CD14-positive monocyte (primary cell): ENCODE measurements at regions not wholly inside any gene's neighbourhood (a gene's known extent, or its start where the extent isn't known, plus 50 kb on each side); places are given as distances from the start of the nearest gene placed in this dataset.

Experiments used
- DNase-seq, 3 donors: peaks; one replicate each; pipeline ENCODE4 v3.0.0-alpha.2; 2011 to 2022
- H2AFZ ChIP-seq: 2 replicates; pipeline ENCODE4 v1.6.0; 2012; ENCODE audit warnings: mild to moderate bottlenecking, low read depth, low read length, inconsistent platforms; ENCODE audit not compliant: insufficient read depth, poor library complexity, severe bottlenecking
- H3K27ac ChIP-seq, 2 donors: 1 replicate in 1 of 2; 2 replicates in 1 of 2; pipeline ENCODE4 v1.5.1; 2012 to 2013; ENCODE audit warnings: low read length in 2 of 2, control low read depth in 1 of 2, inconsistent platforms in 1 of 2, low read depth in 1 of 2, mild to moderate bottlenecking in 1 of 2
- H3K27me3 ChIP-seq, 2 donors: one replicate each; pipeline versions ENCODE4 v1.6.0 to v1.6.1; 2011 to 2013; ENCODE audit warnings: low read length in 2 of 2; ENCODE audit not compliant: control insufficient read depth in 2 of 2, insufficient read depth in 2 of 2
- H3K36me3 ChIP-seq, 2 donors: replicated peaks in 1 of 2; 1 replicate in 1 of 2; 2 replicates in 1 of 2; pipeline versions ENCODE4 v1.5.1 to v1.6.1; 2012 to 2013; ENCODE audit warnings: low read length in 2 of 2, control low read depth in 1 of 2, inconsistent platforms in 1 of 2, mild to moderate bottlenecking in 1 of 2; ENCODE audit not compliant: insufficient read depth in 2 of 2, control insufficient read depth in 1 of 2
- H3K4me1 ChIP-seq, 2 donors: 1 replicate in 1 of 2; 2 replicates in 1 of 2; pipeline versions ENCODE4 v1.5.1 to v1.6.1; 2012 to 2013; ENCODE audit warnings: low read length in 2 of 2, control low read depth in 1 of 2, inconsistent platforms in 1 of 2, mild to moderate bottlenecking in 1 of 2, moderate library complexity in 1 of 2; ENCODE audit not compliant: insufficient read depth in 2 of 2, control insufficient read depth in 1 of 2
- H3K4me2 ChIP-seq: replicated peaks from 2 replicates; pipeline ENCODE3; 2012; ENCODE audit warnings: low read length, moderate library complexity, mild to moderate bottlenecking; ENCODE audit not compliant: poor library complexity, severe bottlenecking; ENCODE audit errors: extremely low read depth
- H3K4me3 ChIP-seq, 3 experiments: fragments of 200-600 bp in 1 of 3; sonication (generic) in 1 of 3; replicated peaks in 1 of 3; 1 replicate in 2 of 3; 2 replicates in 1 of 3; pipeline ENCODE4 v1.5.1; 2011 to 2013; ENCODE audit warnings: low read length in 3 of 3, mild to moderate bottlenecking in 3 of 3, control low read depth in 2 of 3, low read depth in 2 of 3, inconsistent platforms in 1 of 3, moderate library complexity in 1 of 3
- H3K79me2 ChIP-seq: 2 replicates; pipeline ENCODE4 v1.6.0; 2012; ENCODE audit warnings: mild to moderate bottlenecking, control low read depth, inconsistent platforms, low read length, moderate library complexity; ENCODE audit not compliant: insufficient read depth
- H3K9ac ChIP-seq: 2 replicates; pipeline ENCODE4 v1.6.0; 2017; ENCODE audit warnings: low read length, mild to moderate bottlenecking; ENCODE audit not compliant: insufficient read depth, poor library complexity, severe bottlenecking
- H3K9me3 ChIP-seq, 2 donors: replicated peaks in 1 of 2; 1 replicate in 1 of 2; 2 replicates in 1 of 2; pipeline versions ENCODE4 v1.5.1 to v1.6.1; 2012 to 2013; ENCODE audit warnings: low read length in 2 of 2, control low read depth in 1 of 2; ENCODE audit not compliant: control insufficient read depth in 1 of 2, insufficient read depth in 1 of 2
- H4K20me1 ChIP-seq: 2 replicates; pipeline ENCODE4 v1.6.0; 2012; ENCODE audit warnings: mild to moderate bottlenecking, low read length, control low read depth, moderate library complexity; ENCODE audit not compliant: insufficient read depth
- H3K27ac Mint-ChIP-seq, 7 donors: one replicate each; pipeline ENCODE4 v1.8.0; 2020; ENCODE audit warnings: mild to moderate bottlenecking in 7 of 7, mixed read lengths in 7 of 7, moderate library complexity in 6 of 7, inconsistent platforms in 2 of 7
- H3K27me3 Mint-ChIP-seq, 3 donors: one replicate each; pipeline ENCODE4 v1.8.0; 2021 to 2022; ENCODE audit warnings: low read depth in 3 of 3, mild to moderate bottlenecking in 3 of 3, mixed read lengths in 3 of 3, moderate library complexity in 3 of 3, inconsistent platforms in 1 of 3
- H3K36me3 Mint-ChIP-seq, 2 donors: one replicate each; pipeline ENCODE4 v1.8.0; 2020; ENCODE audit warnings: mixed read lengths in 2 of 2, inconsistent platforms in 1 of 2, mild to moderate bottlenecking in 1 of 2
- H3K4me1 Mint-ChIP-seq: one replicate; pipeline ENCODE4 v1.8.0; 2020; ENCODE audit warnings: mild to moderate bottlenecking, mixed read lengths
- H3K4me3 Mint-ChIP-seq, 2 donors: one replicate each; pipeline ENCODE4 v1.8.0; 2020; ENCODE audit warnings: mild to moderate bottlenecking in 2 of 2, mixed read lengths in 2 of 2, moderate library complexity in 1 of 2
- H3K9me3 Mint-ChIP-seq, 7 donors: one replicate each; pipeline ENCODE4 v1.8.0; 2020 to 2022; ENCODE audit warnings: mixed read lengths in 7 of 7, mild to moderate bottlenecking in 6 of 7, moderate library complexity in 6 of 7, inconsistent platforms in 2 of 7
- CTCF ChIP-seq: fragments of 200-600 bp; IDR thresholded peaks from one replicate; pipeline ENCODE4 v1.8.0; 2022; ENCODE audit warnings: antibody characterized with exemption, mild to moderate bottlenecking
- WGBS: methylation state at CpG from one replicate; pipeline ENCODE4 v1.1.5; 2013; ENCODE audit warnings: missing lambda C conversion rate; ENCODE audit not compliant: insufficient coverage; 5-methylcytosine and 5-hydroxymethylcytosine counted together
- intact Hi-C, 2 donors: fragments of 100-400 bp; cut with micrococcal nuclease; formaldehyde crosslinking; loops; one replicate each; pipeline versions ENCODE4 v1.15.0 to v1.15.1; 2023

GRCh38 chr3:104745313-104745712 lies 621.4 kb upstream of the ALCAM start:
- no peaks in the 10 kb centered on the region for H3K36me3 ChIP-seq
- no peak for DNase-seq
- 100% methylated on average over 1 of the region's 3 CpGs for WGBS
- H3K36me3 Mint-ChIP-seq, result no peaks in the 10 kb centered on the region
- H3K4me3 ChIP-seq, result no peak overlapping the region
- H3K4me1 ChIP-seq, result no peaks in the 10 kb centered on the region
- no peaks in the 10 kb centered on the region for H3K79me2 ChIP-seq
- H3K4me2 ChIP-seq, result no peak overlapping the region
- no peaks in the 10 kb centered on the region for H4K20me1 ChIP-seq
- H2AFZ ChIP-seq, result no peak overlapping the region
- no peak overlapping the region for H3K27ac Mint-ChIP-seq
- H3K9me3 ChIP-seq, result peaks cover 0 to 3% of the 10 kb centered on the region in 2 donors
- H3K27me3 ChIP-seq, result no peaks in the 10 kb centered on the region
- H3K4me1 Mint-ChIP-seq, result no peaks in the 10 kb centered on the region
- no peak for TF ChIP-seq CTCF
- H3K4me3 Mint-ChIP-seq, result no peak overlapping the region
- H3K27ac ChIP-seq, result no peak overlapping the region
- H3K9ac ChIP-seq, result no peak overlapping the region
- no peaks in the 10 kb centered on the region for H3K27me3 Mint-ChIP-seq
- intact Hi-C loops, result no loop called here
- H3K9me3 Mint-ChIP-seq, result peaks cover 0 to 6% (median 2%) of the 10 kb centered on the region in 7 donors

GRCh38 chr3:104746056-104746455 lies 620.7 kb upstream of the ALCAM start:
- Histone ChIP-seq H3K27me3 (no peaks in the 10 kb centered on the region), H3K9ac (no peak overlapping the region), H3K4me1 (no peaks in the 10 kb centered on the region), H3K36me3 (no peaks in the 10 kb centered on the region), H3K4me2 (no peak overlapping the region), H4K20me1 (no peaks in the 10 kb centered on the region), H3K9me3 (peaks cover 0 to 2% of the 10 kb centered on the region in 2 donors), H3K79me2 (no peaks in the 10 kb centered on the region), H3K4me3 (no peak overlapping the region), H2AFZ (no peak overlapping the region), H3K27ac (no peak overlapping the region)
- Mint-ChIP-seq H3K4me3 (no peak overlapping the region), H3K9me3 (peaks cover 0 to 4% (median 0%) of the 10 kb centered on the region in 7 donors), H3K36me3 (no peaks in the 10 kb centered on the region), H3K27ac (no peak overlapping the region), H3K4me1 (no peaks in the 10 kb centered on the region), H3K27me3 (no peaks in the 10 kb centered on the region)
- intact Hi-C loops, result no loop called here
- TF ChIP-seq CTCF, result no peak
- DNase-seq, result no peak
